GM10248 (cell line): ENCODE measurements at regions not wholly inside any gene's neighbourhood (a gene's known extent, or its start where the extent isn't known, plus 50 kb on each side); places are given as distances from the start of the nearest gene placed in this dataset.
"Not testable (repeated sequence)": the region's sequence is repeated elsewhere in the genome, so short reads cannot be mapped to it uniquely, and the experiment has no call there.

Experiments used
- CTCF ChIA-PET: fragments of 300-600 bp; sonication (Branson Sonifier 250); formaldehyde crosslinking; extraction: SDS; loops from one replicate; lab custom pipeline; 2021; ENCODE audit warnings: antibody characterized with exemption; lab: Yijun Ruan, JAX
- POLR2A ChIA-PET: fragments of 350-650 bp; sonication (Branson Sonifier 250); formaldehyde crosslinking; extraction: SDS; loops from one replicate; lab custom pipeline; 2020; ENCODE audit warnings: antibody characterized with exemption; lab: Yijun Ruan, JAX
- DNase-seq: peaks from one replicate; pipeline ENCODE4 v3.0.0; 2012; ENCODE audit errors: extremely low spot score
- TF ChIP-seq, protein P1 (sequence below): IDR thresholded peaks from 2 replicates; pipeline ENCODE4 v1.5.1; 2012; ENCODE audit warnings: mild to moderate bottlenecking, low read depth; ENCODE audit errors: extremely low read depth, missing control alignments, control extremely low read depth

GRCh38 chr2:149761611-149762010 is 174.0 kb upstream of the MMADHC start:
- DNase-seq = no peak
- ChIA-PET CTCF (no interaction called here), POLR2A (no interaction called here)
- TF ChIP-seq, protein P1, sequence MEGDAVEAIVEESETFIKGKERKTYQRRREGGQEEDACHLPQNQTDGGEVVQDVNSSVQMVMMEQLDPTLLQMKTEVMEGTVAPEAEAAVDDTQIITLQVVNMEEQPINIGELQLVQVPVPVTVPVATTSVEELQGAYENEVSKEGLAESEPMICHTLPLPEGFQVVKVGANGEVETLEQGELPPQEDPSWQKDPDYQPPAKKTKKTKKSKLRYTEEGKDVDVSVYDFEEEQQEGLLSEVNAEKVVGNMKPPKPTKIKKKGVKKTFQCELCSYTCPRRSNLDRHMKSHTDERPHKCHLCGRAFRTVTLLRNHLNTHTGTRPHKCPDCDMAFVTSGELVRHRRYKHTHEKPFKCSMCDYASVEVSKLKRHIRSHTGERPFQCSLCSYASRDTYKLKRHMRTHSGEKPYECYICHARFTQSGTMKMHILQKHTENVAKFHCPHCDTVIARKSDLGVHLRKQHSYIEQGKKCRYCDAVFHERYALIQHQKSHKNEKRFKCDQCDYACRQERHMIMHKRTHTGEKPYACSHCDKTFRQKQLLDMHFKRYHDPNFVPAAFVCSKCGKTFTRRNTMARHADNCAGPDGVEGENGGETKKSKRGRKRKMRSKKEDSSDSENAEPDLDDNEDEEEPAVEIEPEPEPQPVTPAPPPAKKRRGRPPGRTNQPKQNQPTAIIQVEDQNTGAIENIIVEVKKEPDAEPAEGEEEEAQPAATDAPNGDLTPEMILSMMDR = no peak

DNA sequence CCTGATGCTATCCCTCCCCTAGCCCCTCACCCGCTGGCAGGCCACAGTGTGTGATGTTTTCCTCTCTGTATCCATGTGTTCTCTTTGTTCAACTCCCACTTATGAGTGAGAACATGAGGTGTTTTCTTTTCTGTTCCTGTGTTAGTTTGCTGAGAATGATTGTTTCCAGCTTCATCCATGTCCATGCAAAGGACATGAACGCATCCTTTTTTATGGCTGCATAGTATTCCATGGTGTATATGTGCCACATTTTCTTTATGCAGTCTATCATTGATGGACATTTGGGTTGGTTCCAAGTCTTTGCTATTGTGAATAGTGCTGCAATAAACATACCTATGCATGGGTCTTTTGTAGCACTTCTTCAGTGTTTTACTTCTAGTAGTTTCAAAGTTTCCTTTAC is 171.8 kb upstream of the MMADHC start:
- DNase-seq, POLR2A ChIA-PET: not testable (repeated sequence)
- CTCF ChIA-PET = interaction anchor here (1.3 kb wide), 1 partner anchor 11 kb away, joined by 3 read pairs; no protein-coding TSS in a partner anchor

DNA sequence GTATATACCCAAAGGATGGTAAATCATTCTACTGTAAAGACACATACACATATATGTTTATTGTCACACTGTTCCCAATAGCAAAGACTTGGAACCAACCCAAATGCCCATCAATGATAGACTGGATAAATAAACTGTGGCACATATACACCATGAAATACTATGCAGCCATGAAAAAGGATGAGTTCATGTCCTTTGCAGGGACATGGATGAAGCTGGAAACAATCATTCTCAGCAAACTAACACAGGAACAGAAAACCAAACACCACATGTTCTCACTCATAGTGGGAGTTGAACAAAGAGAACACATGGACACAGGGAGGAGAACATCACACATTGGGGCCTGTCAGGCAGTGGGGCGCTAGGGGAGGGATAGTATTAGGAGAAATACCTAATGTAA is 167.1 kb upstream of the MMADHC start:
- POLR2A ChIA-PET, DNase-seq, CTCF ChIA-PET: not testable (repeated sequence)

GRCh38 chr2:149747456-149747855 is 159.9 kb upstream of the MMADHC start:
- CTCF ChIA-PET = no interaction called here
- POLR2A ChIA-PET = no interaction called here
- TF ChIP-seq, protein P1 = no peak
- no peak for DNase-seq

DNA sequence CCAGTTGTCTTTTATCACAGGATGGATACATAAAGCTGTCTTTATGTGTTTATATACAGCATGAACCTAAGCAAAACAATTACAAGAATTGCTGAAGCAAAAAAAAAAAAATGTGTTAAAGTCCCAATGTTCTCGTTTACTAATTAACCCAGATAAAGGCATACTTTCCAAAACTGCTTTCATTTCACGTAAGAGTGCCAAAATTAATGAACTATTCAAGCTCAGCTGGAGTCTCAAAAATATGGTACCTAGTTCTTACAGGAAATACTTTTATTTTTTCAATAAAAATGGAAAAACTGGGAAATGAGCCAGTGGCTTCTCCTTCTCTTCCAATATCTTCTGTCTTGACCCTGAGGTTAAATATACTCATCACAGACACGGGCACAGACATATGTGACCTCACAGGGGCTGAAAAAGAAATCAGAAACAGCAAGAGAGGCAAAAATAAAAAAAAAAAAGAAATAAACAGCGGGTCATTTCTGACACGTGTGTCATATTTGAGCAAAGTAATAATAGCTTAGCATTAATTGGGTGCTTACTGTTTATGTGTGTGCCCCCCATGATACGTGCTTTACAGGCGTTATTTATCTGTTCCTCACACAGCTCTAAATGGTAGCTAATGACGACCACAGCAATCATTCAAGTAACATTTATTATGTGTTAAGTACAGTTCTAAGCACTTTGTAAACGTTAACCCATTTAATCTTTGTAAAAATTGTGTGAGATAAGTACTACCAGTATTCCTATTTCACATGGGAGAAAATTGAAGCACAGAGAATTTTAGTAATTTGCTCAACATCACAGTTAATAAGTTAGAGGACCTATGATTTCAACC is 158.0 kb upstream of the MMADHC start:
- TF ChIP-seq, protein P1 = no peak
- ChIA-PET CTCF (interaction anchor here (1.4 kb wide), 1 partner anchor 9 kb away, joined by 4 read pairs; no protein-coding TSS in a partner anchor), POLR2A (no interaction called here)
- no peak for DNase-seq

DNA sequence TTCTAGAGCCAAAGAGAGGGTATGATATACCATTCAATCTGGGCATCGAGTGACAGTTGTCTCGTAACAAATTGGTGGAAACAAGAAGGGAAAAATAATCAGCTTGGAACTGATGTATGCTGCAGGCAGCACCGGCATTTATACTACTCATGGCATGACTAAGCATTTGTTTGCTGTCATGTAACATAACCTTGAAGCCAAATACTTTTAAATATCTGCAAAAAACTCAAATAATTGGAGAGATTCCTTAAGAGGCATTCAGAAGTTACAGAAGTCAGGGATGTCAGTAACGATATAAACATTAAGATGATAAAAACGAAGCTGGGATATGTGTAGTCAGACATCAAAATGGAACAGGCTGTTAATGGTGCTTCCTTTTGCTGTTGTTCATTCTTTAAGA is 157.3 kb upstream of the MMADHC start:
- DNase-seq = no peak
- TF ChIP-seq, protein P1 = no peak
- CTCF ChIA-PET = no interaction called here
- POLR2A ChIA-PET = no interaction called here

DNA sequence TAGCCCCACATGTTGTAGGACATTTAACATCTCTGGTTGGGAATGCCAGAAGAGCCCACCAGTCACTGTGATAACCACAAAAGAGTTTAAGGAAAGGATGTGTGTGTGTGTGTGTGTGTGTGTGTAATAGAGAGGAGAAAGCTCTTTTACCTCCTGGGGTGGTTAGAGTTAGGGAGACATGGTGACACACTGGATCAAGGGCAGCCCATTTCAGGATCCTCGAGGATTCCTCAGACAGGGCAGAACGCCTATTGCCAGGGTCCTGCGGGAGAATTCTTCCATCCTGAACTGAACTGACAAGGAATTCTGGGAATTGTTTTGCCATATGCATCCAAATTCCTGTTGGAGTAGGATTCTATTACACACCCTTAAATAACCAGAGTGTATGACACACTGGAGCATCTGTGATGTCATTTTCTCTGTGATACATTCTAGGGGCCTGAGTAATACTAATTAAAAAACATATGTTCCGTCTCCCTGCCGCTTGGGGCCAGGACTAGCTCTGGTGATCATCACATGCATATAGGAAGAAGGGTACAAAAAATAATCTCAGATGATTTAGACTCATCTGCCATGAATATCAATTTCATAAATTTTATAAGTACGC is 156.4 kb upstream of the MMADHC start:
- ChIA-PET POLR2A (no interaction called here), CTCF (no interaction called here)
- no peak for DNase-seq
- TF ChIP-seq, protein P1 = no peak
